Psoas muscle (tissue), 7 donors: ENCODE measurements at regions not wholly inside any gene's neighbourhood (a gene's known extent, or its start where the extent isn't known, plus 50 kb on each side); places are given as distances from the start of the nearest gene placed in this dataset.
"Not testable (repeated sequence)": the region's sequence is repeated elsewhere in the genome, so short reads cannot be mapped to it uniquely, and the experiment has no call there.

Source experiments
- ATAC-seq, 4 donors: fragments of 200-7000 bp; cut with Tn5 transposase; one replicate each; pipeline ENCODE4 v1.9.1; 2020; ENCODE audit warnings: moderate library complexity in 3 of 4, mild to moderate bottlenecking in 2 of 4
- DNase-seq, 2 donors: peaks; one replicate each; pipeline ENCODE4 v3.0.0-alpha.2; 2020
- H3K27ac ChIP-seq: fragments of 200-600 bp; one replicate; pipeline ENCODE4 v1.8.0; 2022
- H3K27me3 ChIP-seq, 3 donors: fragments of 200-600 bp in 1 of 3; one replicate each; pipeline versions ENCODE4 v1.6.1 to v1.8.0; 2013 to 2022; ENCODE audit warnings: low read length in 2 of 3, mild to moderate bottlenecking in 2 of 3, moderate library complexity in 1 of 3; ENCODE audit not compliant: insufficient read depth in 3 of 3
- H3K36me3 ChIP-seq, 2 donors: fragments of 200-600 bp in 1 of 2; one replicate each; pipeline versions ENCODE4 v1.6.1 to v1.8.0; 2013 to 2022; ENCODE audit warnings: low read depth in 1 of 2, mild to moderate bottlenecking in 1 of 2, moderate library complexity in 1 of 2; ENCODE audit not compliant: insufficient read depth in 1 of 2
- H3K4me1 ChIP-seq: fragments of 200-600 bp; one replicate; pipeline ENCODE4 v1.8.0; 2022
- H3K4me3 ChIP-seq: fragments of 200-600 bp; one replicate; pipeline ENCODE4 v1.8.0; 2022; ENCODE audit warnings: mild to moderate bottlenecking
- H3K9me3 ChIP-seq: fragments of 200-600 bp; one replicate; pipeline ENCODE4 v1.8.0; 2022
- CTCF ChIP-seq: fragments of 200-600 bp; IDR thresholded peaks from one replicate; pipeline ENCODE4 v1.8.0; 2022; ENCODE audit warnings: antibody characterized with exemption
- WGBS, 3 donors: extraction: QIAGEN DNeasy Blood & Tissue Kit; methylation state at CpG; one replicate each; pipeline versions ENCODE4 v1.1.6 to v1.1.7; 2013; 5-methylcytosine and 5-hydroxymethylcytosine counted together
- intact Hi-C, 2 donors: fragments of 100-400 bp; cut with DNase I; formaldehyde crosslinking; loops; one replicate each; pipeline versions ENCODE4 v1.11.0 to v1.14.2; 2022
- donor health status: healthy with polysubstance abuse.
- donor health status: DM: no; HTN: no; CAD: no; lungs with moderate emphysema.
- donor health status: Bipolar disorder and iron deficiency.
- donor health status: healthy.
- donor health status: DM: yes; HTN: yes; CAD: no.
- donor health status: DM: no; HTN: no; CAD: no.
- donor health status: DM: yes; HTN: yes; CAD: no.

DNA sequence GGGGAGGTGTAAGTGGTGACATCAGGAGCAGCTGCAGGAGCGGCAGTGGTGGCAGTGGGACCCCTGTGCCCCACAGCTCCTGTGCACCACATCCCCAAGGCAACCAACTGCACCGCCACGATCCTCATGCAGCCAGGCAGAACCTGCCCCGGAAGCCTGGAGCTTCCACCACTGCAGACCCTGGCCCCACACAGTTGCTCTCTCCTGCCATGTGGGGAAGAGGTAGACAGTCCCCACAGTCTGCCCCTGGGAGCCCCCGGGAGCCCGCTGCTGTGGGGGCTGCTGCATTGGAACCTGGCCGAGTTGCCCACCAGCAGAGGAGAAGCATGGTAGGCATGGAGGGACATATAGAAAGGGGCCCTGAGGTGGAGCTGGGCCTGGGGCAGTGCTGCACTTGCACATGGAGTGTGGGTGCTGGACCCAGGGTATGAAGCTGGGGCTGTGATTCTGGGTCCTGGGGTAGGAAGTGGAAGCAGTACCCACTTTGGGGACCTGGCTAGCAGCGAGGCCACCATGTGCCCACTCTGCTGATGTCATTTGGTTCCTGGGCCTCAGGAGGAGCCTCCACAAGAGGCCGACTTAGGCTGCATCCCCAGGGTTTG, 623.3 kb upstream of the LRRTM4 start:
- TF ChIP-seq CTCF = no peak
- intact Hi-C loops = no loop called here
- DNase-seq (no peak), ATAC-seq (no peak)
- H3K27ac ChIP-seq = no peak overlapping the region
- no peaks in the 10 kb centered on the region for H3K36me3 ChIP-seq
- H3K27me3 ChIP-seq = no peaks in the 10 kb centered on the region
- no peak overlapping the region for H3K4me3 ChIP-seq
- no peaks in the 10 kb centered on the region for H3K9me3 ChIP-seq
- 85 to 90% (median 89%) methylated on average over 9 of the region's 9 CpGs for WGBS, 3 donors
- no peaks in the 10 kb centered on the region for H3K4me1 ChIP-seq

GRCh38 chr2:78145997-78146722, 624.0 kb upstream of the LRRTM4 start:
- no peak for ATAC-seq
- Histone ChIP-seq H3K4me3 (no peak overlapping the region), H3K27me3 (no peaks in the 10 kb centered on the region), H3K9me3 (no peaks in the 10 kb centered on the region), H3K4me1 (no peaks in the 10 kb centered on the region), H3K27ac (no peak overlapping the region), H3K36me3 (no peaks in the 10 kb centered on the region)
- intact Hi-C loops = no loop called here
- TF ChIP-seq CTCF = no peak
- 92 to 97% (median 96%) methylated on average over 9 of the region's 9 CpGs for WGBS, 3 donors
- no peak for DNase-seq

DNA sequence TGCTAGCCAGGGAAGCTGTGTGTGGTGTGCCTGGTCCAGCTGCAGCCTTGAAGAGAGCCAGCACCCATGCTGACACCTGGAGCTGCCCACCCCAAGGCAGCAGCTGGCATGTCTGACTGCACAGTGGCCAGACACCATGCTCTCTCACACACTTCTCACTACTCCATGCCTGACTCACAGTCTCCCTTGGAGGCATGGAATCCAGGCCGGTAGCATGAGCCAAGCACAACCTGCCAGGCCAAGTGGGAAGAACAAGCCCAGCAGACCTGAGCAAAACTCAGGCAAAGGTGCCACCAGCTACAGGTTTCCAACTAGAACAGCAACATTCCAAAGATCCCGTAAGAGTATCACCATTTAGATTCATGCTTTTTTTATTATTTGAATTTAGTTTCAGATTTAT, 625.3 kb upstream of the LRRTM4 start:
- Histone ChIP-seq H3K4me1 (no peaks in the 10 kb centered on the region), H3K27ac (no peak overlapping the region), H3K36me3 (no peaks in the 10 kb centered on the region), H3K4me3 (no peak overlapping the region), H3K9me3 (no peaks in the 10 kb centered on the region), H3K27me3 (no peaks in the 10 kb centered on the region)
- ATAC-seq (no peak), DNase-seq (no peak)
- TF ChIP-seq CTCF = no peak
- intact Hi-C loops = no loop called here
- WGBS, 3 donors = 57 to 62% (median 58%) methylated on average over 2 of the region's 2 CpGs

DNA sequence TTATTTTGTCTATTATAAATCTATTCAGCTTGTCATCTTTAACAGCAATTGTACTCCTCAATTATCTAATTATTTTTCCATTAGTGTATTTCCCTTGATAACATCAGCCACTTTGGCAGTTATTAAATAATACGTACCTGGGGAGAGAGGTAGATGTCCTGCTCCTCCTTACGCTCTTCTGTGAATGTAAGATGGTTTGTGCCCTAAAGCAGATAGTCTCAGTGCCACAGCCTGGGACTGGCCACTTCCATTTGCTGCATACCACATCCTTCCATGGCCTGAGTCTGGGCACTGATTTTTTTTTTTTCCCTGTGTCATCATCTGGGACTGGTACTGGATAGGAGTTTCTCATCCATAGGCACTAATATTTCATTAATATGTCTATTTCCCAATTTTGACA, 632.4 kb upstream of the LRRTM4 start:
- TF ChIP-seq CTCF = no peak
- ATAC-seq (no peak), DNase-seq (no peak)
- WGBS, 3 donors = 70 to 94% (median 71%) methylated on average over 2 of the region's 2 CpGs
- H3K36me3 ChIP-seq = no peaks in the 10 kb centered on the region
- no peaks in the 10 kb centered on the region for H3K9me3 ChIP-seq
- H3K27ac ChIP-seq = no peak overlapping the region
- no peak overlapping the region for H3K4me3 ChIP-seq
- H3K4me1 ChIP-seq = no peaks in the 10 kb centered on the region
- H3K27me3 ChIP-seq = no peaks in the 10 kb centered on the region
- intact Hi-C loops = no loop called here

DNA sequence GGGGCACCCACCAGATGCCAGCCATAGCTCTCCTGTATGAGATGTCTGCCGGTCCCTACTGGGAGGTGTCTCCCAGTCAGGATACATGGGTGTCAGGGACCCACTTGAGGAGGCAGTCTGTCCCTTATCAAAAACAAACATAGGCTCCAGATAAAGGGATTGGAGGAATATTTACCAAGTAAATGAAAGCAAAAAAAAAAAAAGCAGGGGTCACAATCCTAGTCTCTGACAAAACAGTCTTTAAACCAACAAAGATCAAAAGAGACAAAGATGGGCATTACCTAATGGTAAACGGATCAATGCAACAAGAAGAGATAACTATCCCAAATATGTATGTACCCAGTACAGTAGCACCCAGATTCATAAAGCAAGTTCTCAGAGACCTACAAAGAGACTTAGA, 640.0 kb upstream of the LRRTM4 start:
- DNase-seq (no peak), ATAC-seq (no peak)
- intact Hi-C loops = no loop called here
- Histone ChIP-seq H3K9me3 (no peaks in the 10 kb centered on the region), H3K27ac (no peak overlapping the region), H3K27me3 (no peaks in the 10 kb centered on the region), H3K4me1 (no peaks in the 10 kb centered on the region), H3K4me3 (no peak overlapping the region), H3K36me3 (no peaks in the 10 kb centered on the region)
- WGBS, 3 donors = 90 to 97% (median 97%) methylated on average over 2 of the region's 2 CpGs
- no peak for TF ChIP-seq CTCF

DNA sequence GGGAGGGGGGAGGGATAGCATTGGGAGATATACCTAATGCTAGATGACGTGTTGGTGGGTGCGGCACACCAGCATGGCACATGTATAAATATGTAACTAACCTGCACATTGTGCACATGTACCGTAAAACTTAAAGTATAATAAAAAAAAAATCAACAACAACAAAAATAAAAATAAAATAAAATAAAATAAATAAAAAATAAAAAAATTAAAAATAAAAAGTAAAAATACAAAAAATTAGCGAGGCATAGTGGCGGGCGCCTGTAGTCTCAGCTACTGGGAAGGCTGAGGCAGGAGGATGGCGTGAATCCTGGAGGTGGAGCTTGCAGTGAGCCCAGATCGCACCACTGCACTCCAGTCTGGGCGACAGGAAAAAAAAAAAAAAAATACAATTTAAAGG, 650.0 kb upstream of the LRRTM4 start:
- DNase-seq, ATAC-seq, intact Hi-C loops, H3K4me1 ChIP-seq, H3K4me3 ChIP-seq, H3K36me3 ChIP-seq, H3K9me3 ChIP-seq, H3K27me3 ChIP-seq, H3K27ac ChIP-seq: not testable (repeated sequence)
- 92 to 97% (median 95%) methylated on average over 9 of the region's 9 CpGs for WGBS, 3 donors
